ENCODE measurements at regions not wholly inside any gene's neighbourhood (a gene's known extent, or its start where the extent isn't known, plus 50 kb on each side); places are given as distances from the start of the nearest gene placed in this dataset.

DNA sequence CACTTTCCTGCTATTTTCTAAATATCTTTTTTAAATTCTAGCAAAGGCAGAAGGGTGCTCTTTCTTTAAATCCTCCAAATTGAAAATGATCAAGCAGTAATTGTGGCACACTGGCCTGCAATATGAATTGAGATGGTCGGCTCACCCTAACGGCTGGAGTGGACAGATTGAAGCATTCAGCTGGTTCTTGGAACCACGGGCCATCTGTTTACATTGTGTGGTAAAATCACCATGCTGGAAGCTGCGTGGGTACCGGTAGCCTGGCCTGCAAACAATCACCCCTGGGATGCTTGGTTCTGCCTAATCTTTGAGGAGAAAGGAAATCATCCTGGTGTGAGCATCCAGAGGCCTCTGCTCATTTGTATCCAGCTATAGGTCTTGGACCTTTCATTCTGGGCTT is 289.3 kb downstream of the ZNF608 start:
- WGBS, 2 donors, result 89 to 90% methylated on average over 5 of the region's 5 CpGs
- H3K36me3 ChIP-seq, result no peaks in the 10 kb centered on the region
- no peak for FAIRE-seq
- no peaks in the 10 kb centered on the region for H3K27me3 ChIP-seq
- no peak for ATAC-seq
- intact Hi-C loops (cut with DNase I), result no loop called here
- DNase-seq, result no peak
- H3K9me3 ChIP-seq, result no peaks in the 10 kb centered on the region
- no peak overlapping the region for H3K4me3 ChIP-seq
- no peak overlapping the region for H3K27ac ChIP-seq
- TF ChIP-seq, protein P1, sequence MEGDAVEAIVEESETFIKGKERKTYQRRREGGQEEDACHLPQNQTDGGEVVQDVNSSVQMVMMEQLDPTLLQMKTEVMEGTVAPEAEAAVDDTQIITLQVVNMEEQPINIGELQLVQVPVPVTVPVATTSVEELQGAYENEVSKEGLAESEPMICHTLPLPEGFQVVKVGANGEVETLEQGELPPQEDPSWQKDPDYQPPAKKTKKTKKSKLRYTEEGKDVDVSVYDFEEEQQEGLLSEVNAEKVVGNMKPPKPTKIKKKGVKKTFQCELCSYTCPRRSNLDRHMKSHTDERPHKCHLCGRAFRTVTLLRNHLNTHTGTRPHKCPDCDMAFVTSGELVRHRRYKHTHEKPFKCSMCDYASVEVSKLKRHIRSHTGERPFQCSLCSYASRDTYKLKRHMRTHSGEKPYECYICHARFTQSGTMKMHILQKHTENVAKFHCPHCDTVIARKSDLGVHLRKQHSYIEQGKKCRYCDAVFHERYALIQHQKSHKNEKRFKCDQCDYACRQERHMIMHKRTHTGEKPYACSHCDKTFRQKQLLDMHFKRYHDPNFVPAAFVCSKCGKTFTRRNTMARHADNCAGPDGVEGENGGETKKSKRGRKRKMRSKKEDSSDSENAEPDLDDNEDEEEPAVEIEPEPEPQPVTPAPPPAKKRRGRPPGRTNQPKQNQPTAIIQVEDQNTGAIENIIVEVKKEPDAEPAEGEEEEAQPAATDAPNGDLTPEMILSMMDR (IDR thresholded peaks at IDR 0.05), result no peak
- H3K4me1 ChIP-seq, result no peaks in the 10 kb centered on the region

DNA sequence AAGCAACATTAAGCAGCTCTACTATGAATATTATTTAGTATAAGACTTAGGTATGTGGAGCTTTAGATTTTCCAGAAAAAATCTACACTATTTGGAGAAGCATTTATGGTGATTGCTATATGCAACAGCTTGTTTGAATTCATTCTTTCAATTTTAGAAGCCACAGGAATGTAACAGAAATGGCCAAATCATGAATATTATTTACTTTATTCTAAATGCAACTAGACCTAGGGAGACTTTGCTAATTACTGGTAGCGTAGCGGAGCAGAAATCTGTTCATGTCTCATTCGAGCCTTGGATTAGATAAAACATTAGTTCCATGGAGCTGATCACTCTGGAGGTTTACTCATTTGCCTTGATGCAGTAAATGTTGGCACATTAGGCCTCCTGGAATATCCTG is 290.2 kb downstream of the ZNF608 start:
- no peak overlapping the region for H3K27ac ChIP-seq
- 86 to 91% methylated on average over 3 of the region's 3 CpGs for WGBS, 2 donors
- FAIRE-seq (no peak), ATAC-seq (no peak), DNase-seq (no peak)
- no peak overlapping the region for H3K4me3 ChIP-seq
- TF ChIP-seq, protein P1 (IDR thresholded peaks at IDR 0.05), result no peak
- intact Hi-C loops (cut with DNase I), result no loop called here
- H3K4me1 ChIP-seq, result no peaks in the 10 kb centered on the region
- H3K9me3 ChIP-seq, result no peaks in the 10 kb centered on the region
- no peaks in the 10 kb centered on the region for H3K27me3 ChIP-seq
- no peaks in the 10 kb centered on the region for H3K36me3 ChIP-seq

DNA sequence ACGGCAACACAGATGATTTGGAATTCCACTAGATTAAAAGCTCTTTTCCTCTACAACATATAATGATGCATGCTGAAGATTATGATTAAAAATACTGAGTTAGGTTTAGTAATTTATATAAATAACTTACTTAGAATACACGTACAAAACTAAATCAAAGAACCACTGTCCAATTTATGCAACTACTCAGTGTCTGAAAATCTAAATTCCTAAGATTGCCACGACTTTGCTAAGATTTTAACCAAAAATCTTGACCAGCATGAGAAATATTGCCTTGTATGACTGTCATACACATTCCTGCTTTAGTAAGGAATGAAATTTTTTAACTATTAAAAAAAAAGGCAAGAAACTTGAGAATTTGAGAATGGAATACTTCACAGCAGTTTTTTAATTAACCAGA is 292.4 kb downstream of the ZNF608 start:
- no peaks in the 10 kb centered on the region for H3K4me1 ChIP-seq
- no peak for DNase-seq
- TF ChIP-seq, protein P1 (IDR thresholded peaks at IDR 0.05), result no peak
- H3K36me3 ChIP-seq, result no peaks in the 10 kb centered on the region
- H3K4me3 ChIP-seq, result no peak overlapping the region
- H3K9me3 ChIP-seq, result no peaks in the 10 kb centered on the region
- H3K27me3 ChIP-seq, result no peaks in the 10 kb centered on the region
- intact Hi-C loops (cut with DNase I), result no loop called here
- no peak for ATAC-seq
- no peak for FAIRE-seq
- H3K27ac ChIP-seq, result no peak overlapping the region
- WGBS, 2 donors, result 83 to 91% methylated on average over 3 of the region's 3 CpGs

DNA sequence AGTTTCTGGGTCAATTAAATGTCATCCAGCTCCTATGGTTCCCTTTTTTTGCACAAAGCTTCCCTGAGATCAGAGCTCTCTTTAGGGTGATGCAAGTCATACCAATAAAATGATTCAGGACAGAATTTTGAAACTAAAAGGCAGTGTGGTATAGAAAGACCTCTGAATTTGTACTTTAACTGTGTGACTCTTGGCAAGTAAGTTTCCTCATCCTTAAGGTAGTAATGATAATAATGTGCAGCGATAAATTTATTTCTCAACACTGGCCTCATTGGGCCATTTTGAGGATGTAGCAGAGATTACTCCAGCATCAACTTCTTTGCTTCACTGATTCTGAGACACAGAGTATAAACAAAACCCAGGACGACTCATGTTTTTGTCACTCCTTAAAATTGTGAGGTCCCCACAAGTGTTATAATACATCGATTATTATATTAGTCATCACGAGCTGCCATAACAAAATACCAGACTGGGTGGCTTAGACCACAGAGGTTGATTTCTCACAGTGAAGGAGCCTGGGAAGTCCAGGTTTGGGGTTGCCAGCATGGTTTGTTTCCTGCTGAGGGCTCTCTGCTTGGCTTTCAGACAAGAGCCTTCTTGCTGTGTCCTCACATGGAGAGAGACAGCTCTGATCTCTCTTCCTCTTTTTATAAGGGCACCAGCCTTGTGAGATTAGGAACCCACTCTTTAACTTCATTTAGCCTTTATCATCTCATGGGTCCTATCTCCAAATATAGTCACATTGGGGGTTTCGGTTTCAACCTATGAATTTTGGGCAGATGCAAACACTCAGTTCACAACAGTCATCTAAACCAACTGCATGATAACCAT is 293.0 kb downstream of the ZNF608 start:
- Histone ChIP-seq H3K4me1 (no peaks in the 10 kb centered on the region), H3K36me3 (no peaks in the 10 kb centered on the region), H3K27me3 (no peaks in the 10 kb centered on the region), H3K27ac (no peak overlapping the region), H3K9me3 (no peaks in the 10 kb centered on the region), H3K4me3 (no peak overlapping the region)
- no peak for FAIRE-seq
- DNase-seq, result no peak
- ATAC-seq, result no peak
- TF ChIP-seq, protein P1 (IDR thresholded peaks at IDR 0.05), result no peak
- 65 to 92% methylated on average over 5 of the region's 5 CpGs for WGBS, 2 donors
- intact Hi-C loops (cut with DNase I), result no loop called here

DNA sequence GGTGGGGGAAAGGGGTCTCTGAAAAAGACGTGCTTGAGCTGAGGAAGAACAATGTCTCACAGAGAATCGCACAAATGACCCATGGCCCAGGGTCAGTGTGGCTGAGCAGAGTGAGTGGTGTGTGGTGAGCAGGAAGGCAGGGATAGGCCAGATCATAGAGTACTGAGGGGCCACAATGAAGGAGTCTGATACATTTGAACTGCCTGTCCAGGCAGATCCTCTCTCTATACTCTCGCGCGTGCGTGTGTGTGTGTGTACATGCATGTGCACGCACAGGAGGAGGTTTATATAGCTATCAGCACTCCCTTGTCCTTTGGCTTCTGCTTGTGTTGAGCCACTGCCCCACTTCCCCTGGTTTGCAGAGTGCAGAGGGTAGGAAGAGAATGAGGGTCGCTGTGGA is 294.0 kb downstream of the ZNF608 start:
- TF ChIP-seq, protein P1 (IDR thresholded peaks at IDR 0.05), result no peak
- H3K4me3 ChIP-seq, result no peak overlapping the region
- no peaks in the 10 kb centered on the region for H3K27me3 ChIP-seq
- H3K27ac ChIP-seq, result no peak overlapping the region
- no peaks in the 10 kb centered on the region for H3K9me3 ChIP-seq
- 89 to 98% methylated on average over 5 to 8 of the region's 8 CpGs for WGBS, 2 donors
- intact Hi-C loops (cut with DNase I), result no loop called here
- no peaks in the 10 kb centered on the region for H3K36me3 ChIP-seq
- H3K4me1 ChIP-seq, result no peaks in the 10 kb centered on the region
- FAIRE-seq, result no peak
- DNase-seq, result no peak
- no peak for ATAC-seq
